B cell (primary cell): ENCODE measurements at regions not wholly inside any gene's neighbourhood (a gene's known extent, or its start where the extent isn't known, plus 50 kb on each side); places are given as distances from the start of the nearest gene placed in this dataset.

Source experiments
- ATAC-seq: fragments of 200-7000 bp; cut with Tn5 transposase; one replicate; pipeline ENCODE4 v1.10.0; 2021; ENCODE audit warnings: low read depth, mild to moderate bottlenecking, moderate number of reproducible peaks, moderate library complexity
- CTCF ChIA-PET: fragments of 350-600 bp; sonication (Branson Sonifier 250); formaldehyde crosslinking; loops from one replicate; lab custom pipeline; 2021; ENCODE audit warnings: antibody characterized with exemption, inconsistent platforms; lab: Charles Lee
- POLR2A ChIA-PET: fragments of 350-600 bp; sonication (Branson Sonifier 250); formaldehyde crosslinking; loops from one replicate; lab custom pipeline; 2021; ENCODE audit warnings: antibody characterized with exemption; lab: Charles Lee
- DNase-seq: peaks from one replicate; pipeline ENCODE4 v3.0.0; 2013
- H2AFZ ChIP-seq: 2 replicates; pipeline ENCODE4 v1.6.1; 2012; ENCODE audit warnings: mild to moderate bottlenecking, low read depth, low read length; ENCODE audit not compliant: insufficient read depth, poor library complexity, severe bottlenecking
- H3K27ac ChIP-seq, 2 donors: 1 replicate in 1 of 2; 2 replicates in 1 of 2; pipeline ENCODE4 v1.5.1; 2012 to 2013; ENCODE audit warnings: low read length in 2 of 2, mild to moderate bottlenecking in 2 of 2, moderate library complexity in 1 of 2
- H3K27me3 ChIP-seq, 4 experiments: fragments of 200-600 bp in 1 of 4; sonication (generic) in 1 of 4; replicated peaks in 1 of 4; 1 replicate in 2 of 4; 2 replicates in 2 of 4; pipeline versions ENCODE4 v1.6.1 to v1.7.0; 2013 to 2016; ENCODE audit warnings: low read length in 3 of 4, mild to moderate bottlenecking in 2 of 4, mixed read lengths in 1 of 4, moderate library complexity in 1 of 4; ENCODE audit not compliant: insufficient read depth in 4 of 4, control insufficient read depth in 3 of 4; ENCODE audit errors: control extremely low read depth in 1 of 4
- H3K36me3 ChIP-seq, 2 experiments: replicated peaks in 1 of 2; 1 replicate in 1 of 2; 2 replicates in 1 of 2; pipeline versions ENCODE4 v1.6.1 to v1.7.1; 2013; ENCODE audit warnings: low read length in 1 of 2; ENCODE audit not compliant: insufficient read depth in 2 of 2, control insufficient read depth in 1 of 2; ENCODE audit errors: control extremely low read depth in 1 of 2, extremely low read depth in 1 of 2
- H3K4me1 ChIP-seq, 2 donors: fragments of 200-600 bp in 1 of 2; sonication (generic) in 1 of 2; 1 replicate in 1 of 2; 2 replicates in 1 of 2; pipeline versions ENCODE4 v1.5.1 to v1.6.1; 2013 to 2017; ENCODE audit warnings: low read length in 2 of 2; ENCODE audit not compliant: control insufficient read depth in 2 of 2, insufficient read depth in 2 of 2
- H3K4me2 ChIP-seq: replicated peaks from 2 replicates; pipeline ENCODE3; 2012; ENCODE audit warnings: mild to moderate bottlenecking, low read depth, low read length; ENCODE audit not compliant: poor library complexity, severe bottlenecking
- H3K4me3 ChIP-seq, 5 experiments: fragments of 200-600 bp in 1 of 5; sonication (generic) in 1 of 5; 1 replicate in 3 of 5; 2 replicates in 2 of 5; pipeline versions ENCODE4 v1.5.1 to v1.7.0; 2011 to 2016; ENCODE audit warnings: low read length in 4 of 5, mild to moderate bottlenecking in 4 of 5, low read depth in 2 of 5, control low read depth in 1 of 5, moderate library complexity in 1 of 5; ENCODE audit not compliant: insufficient read depth in 1 of 5; ENCODE audit errors: control extremely low read depth in 1 of 5, extremely low read depth in 1 of 5
- H3K79me2 ChIP-seq: fragments of 200-600 bp; sonication (generic); one replicate; pipeline ENCODE4 v1.6.0; 2016; ENCODE audit warnings: low read length; ENCODE audit not compliant: control insufficient read depth, insufficient read depth
- H3K9ac ChIP-seq: fragments of 200-600 bp; sonication (generic); 2 replicates; pipeline ENCODE4 v1.6.1; 2017; ENCODE audit warnings: mild to moderate bottlenecking, low read length, moderate library complexity
- H3K9me3 ChIP-seq, 3 donors: one replicate each; pipeline versions ENCODE4 v1.6.1 to v1.7.1; 2013; ENCODE audit warnings: low read length in 2 of 3; ENCODE audit not compliant: control insufficient read depth in 2 of 3, insufficient read depth in 1 of 3; ENCODE audit errors: control extremely low read depth in 1 of 3
- H4K20me1 ChIP-seq: 2 replicates; pipeline ENCODE4 v1.6.0; 2012; ENCODE audit warnings: mild to moderate bottlenecking, low read length; ENCODE audit not compliant: insufficient read depth, control insufficient read depth, poor library complexity, severe bottlenecking
- H3K27ac Mint-ChIP-seq: one replicate; pipeline ENCODE4 v1.8.0; 2021; ENCODE audit warnings: mixed read lengths
- H3K27me3 Mint-ChIP-seq: one replicate; pipeline ENCODE4 v1.8.0; 2021; ENCODE audit warnings: mixed read lengths
- H3K4me1 Mint-ChIP-seq: one replicate; pipeline ENCODE4 v1.8.0; 2021; ENCODE audit warnings: mixed read lengths
- H3K4me3 Mint-ChIP-seq: one replicate; pipeline ENCODE4 v1.8.0; 2021; ENCODE audit warnings: mixed read lengths
- H3K9me3 Mint-ChIP-seq: one replicate; pipeline ENCODE4 v1.8.0; 2022; ENCODE audit warnings: mixed read lengths; ENCODE audit not compliant: insufficient read depth
- CTCF ChIP-seq: fragments of 200-600 bp; IDR thresholded peaks from one replicate; pipeline ENCODE4 v1.8.0; 2022; ENCODE audit warnings: antibody characterized with exemption, mild to moderate bottlenecking
- EZH2 ChIP-seq: IDR thresholded peaks from 2 replicates; pipeline ENCODE4 v1.6.1; 2012; ENCODE audit warnings: borderline replicate concordance, low read depth, mild to moderate bottlenecking, moderate library complexity, low read length; ENCODE audit not compliant: insufficient read depth, poor library complexity, severe bottlenecking
- WGBS: methylation state at CpG from one replicate; pipeline ENCODE4 v1.1.5; 2013; ENCODE audit warnings: missing lambda C conversion rate; ENCODE audit not compliant: insufficient coverage; 5-methylcytosine and 5-hydroxymethylcytosine counted together
- intact Hi-C: fragments of 100-400 bp; cut with micrococcal nuclease; formaldehyde crosslinking; loops from one replicate; pipeline ENCODE4 v1.10.0; 2022

- H3K9me3 ChIP-seq, result no peaks in the 10 kb centered on the region
- H3K4me2 ChIP-seq, result no peak overlapping the region
- H3K4me3 ChIP-seq, result no peak overlapping the region
- intact Hi-C loops, result no loop called here
- no peaks in the 10 kb centered on the region for H4K20me1 ChIP-seq
- H3K79me2 ChIP-seq, result no peaks in the 10 kb centered on the region
- DNase-seq, result no peak
- no peaks in the 10 kb centered on the region for H3K27me3 ChIP-seq
- H3K36me3 ChIP-seq, result no peaks in the 10 kb centered on the region
- Mint-ChIP-seq H3K27me3 (no peaks in the 10 kb centered on the region), H3K27ac (no peak overlapping the region), H3K9me3 (no peaks in the 10 kb centered on the region), H3K4me1 (no peaks in the 10 kb centered on the region), H3K4me3 (no peak overlapping the region)
- H3K9ac ChIP-seq, result no peak overlapping the region
- H3K4me1 ChIP-seq, result no peaks in the 10 kb centered on the region
- no peak for TF ChIP-seq EZH2
- TF ChIP-seq CTCF, result no peak
- H3K27ac ChIP-seq, result no peak overlapping the region
- H2AFZ ChIP-seq, result no peak overlapping the region
- WGBS, result 97% methylated on average over 4 of the region's 5 CpGs
- CTCF ChIA-PET, result interaction anchor here (1.1 kb wide), 1 partner anchor 10 kb away, joined by 3 read pairs; no protein-coding TSS in a partner anchor
- POLR2A ChIA-PET, result no interaction called here
- ATAC-seq, result no peak
Measured at GRCh38 chr2:212931271-212931670, 220.1 kb downstream of the IKZF2 start.

GRCh38 chr2:212930556-212931260 is 220.7 kb downstream of the IKZF2 start:
- no peak for DNase-seq
- ChIA-PET POLR2A (no interaction called here), CTCF (interaction anchor here (1.1 kb wide), 1 partner anchor 10 kb away, joined by 3 read pairs; no protein-coding TSS in a partner anchor)
- Histone ChIP-seq H3K4me1 (no peaks in the 10 kb centered on the region), H3K9me3 (no peaks in the 10 kb centered on the region), H3K9ac (no peak overlapping the region), H3K4me3 (no peak overlapping the region), H4K20me1 (no peaks in the 10 kb centered on the region), H2AFZ (no peak overlapping the region), H3K27me3 (no peaks in the 10 kb centered on the region), H3K79me2 (no peaks in the 10 kb centered on the region), H3K4me2 (no peak overlapping the region), H3K36me3 (no peaks in the 10 kb centered on the region), H3K27ac (no peak overlapping the region)
- intact Hi-C loops, result no loop called here
- Mint-ChIP-seq H3K27me3 (no peaks in the 10 kb centered on the region), H3K9me3 (no peaks in the 10 kb centered on the region), H3K4me3 (no peak overlapping the region), H3K27ac (no peak overlapping the region), H3K4me1 (no peaks in the 10 kb centered on the region)
- ATAC-seq, result no peak
- TF ChIP-seq EZH2 (no peak), CTCF (no peak)
- no CpG with 5 or more reads among the region's 1 CpG for WGBS
